HPDE6-E6E7 (cell line): ENCODE measurements at regions not wholly inside any gene's neighbourhood (a gene's known extent, or its start where the extent isn't known, plus 50 kb on each side); places are given as distances from the start of the nearest gene placed in this dataset.
"Not testable (repeated sequence)": the region's sequence is repeated elsewhere in the genome, so short reads cannot be mapped to it uniquely, and the experiment has no call there.

ENCODE experiments used
- DNase-seq: peaks from one replicate; pipeline ENCODE4 v3.0.0; 2011; ENCODE audit warnings: missing footprints; ENCODE audit errors: extremely low spot score

- DNase-seq = no peak
Measured at GRCh38 chr20:5492937-5493336, 117.9 kb downstream of the GPCPD1 start.

- DNase-seq = no peak
Measured at GRCh38 chr20:5491455-5491854, 119.4 kb downstream of the GPCPD1 start.

GRCh38 chr20:5489601-5490000, 121.2 kb downstream of the GPCPD1 start:
- DNase-seq = no peak

GRCh38 chr20:5488823-5489222, 122.0 kb downstream of the GPCPD1 start:
- DNase-seq = no peak

GRCh38 chr20:5486377-5487054, 124.3 kb downstream of the GPCPD1 start:
- DNase-seq = no peak

- DNase-seq = no peak
Measured at GRCh38 chr20:5484926-5485325, 125.9 kb downstream of the GPCPD1 start.

- DNase-seq = no peak
Measured at GRCh38 chr20:5484346-5484745, 126.5 kb downstream of the GPCPD1 start.

- DNase-seq = no peak
Measured at GRCh38 chr20:5482791-5483190, 128.0 kb downstream of the GPCPD1 start.

- no peak for DNase-seq
Measured at GRCh38 chr20:5481872-5482271, 128.9 kb downstream of the GPCPD1 start.

GRCh38 chr20:5480824-5481600, 129.8 kb downstream of the GPCPD1 start:
- DNase-seq = no peak

- DNase-seq = no peak
Measured at GRCh38 chr20:5474646-5475550, 135.9 kb downstream of the GPCPD1 start.

GRCh38 chr20:5471866-5472265, 138.9 kb downstream of the GPCPD1 start:
- DNase-seq = not testable (repeated sequence)

GRCh38 chr20:5471368-5471767, 139.4 kb downstream of the GPCPD1 start:
- no peak for DNase-seq

GRCh38 chr20:5470943-5471342, 139.9 kb downstream of the GPCPD1 start:
- DNase-seq = no peak

- no peak for DNase-seq
Measured at GRCh38 chr20:5470458-5470857, 140.3 kb downstream of the GPCPD1 start.

- DNase-seq = no peak
Measured at GRCh38 chr20:5469111-5469510, 141.7 kb downstream of the GPCPD1 start.

- DNase-seq = no peak
Measured at GRCh38 chr20:5467086-5467485, 143.7 kb downstream of the GPCPD1 start.

- no peak for DNase-seq
Measured at GRCh38 chr20:5465604-5465927, 145.2 kb downstream of the GPCPD1 start.

- DNase-seq = no peak
Measured at GRCh38 chr20:5464901-5465603, 145.8 kb downstream of the GPCPD1 start.

GRCh38 chr20:5463007-5463686, 146.4 kb upstream of the PROKR2 start:
- no peak for DNase-seq

GRCh38 chr20:5453745-5454144, 137.0 kb upstream of the PROKR2 start:
- not testable (repeated sequence) for DNase-seq
